ACC112 (cell line): ENCODE measurements at regions not wholly inside any gene's neighbourhood (a gene's known extent, or its start where the extent isn't known, plus 50 kb on each side); places are given as distances from the start of the nearest gene placed in this dataset.

ENCODE experiments used
- H2AFZ ChIP-seq: fragments of 200-600 bp; sonication (generic); one replicate; pipeline ENCODE4 v1.6.0; 2017; ENCODE audit warnings: antibody characterized with exemption, low read length; ENCODE audit not compliant: unreplicated experiment
- H3K27ac ChIP-seq: fragments of 200-600 bp; sonication (generic); 2 replicates; pipeline ENCODE4 v1.5.1; 2014; ENCODE audit warnings: low read depth, mild to moderate bottlenecking, antibody characterized with exemption, low read length, moderate library complexity
- H3K27me3 ChIP-seq: fragments of 200-600 bp; sonication (generic); 2 replicates; pipeline ENCODE4 v1.6.1; 2014; ENCODE audit warnings: mild to moderate bottlenecking, antibody characterized with exemption, low read length, moderate library complexity, mixed read lengths; ENCODE audit not compliant: insufficient read depth
- H3K36me3 ChIP-seq: fragments of 200-600 bp; sonication (generic); 2 replicates; pipeline ENCODE4 v1.6.1; 2016; ENCODE audit warnings: mild to moderate bottlenecking, antibody characterized with exemption, low read length, moderate library complexity, mixed read lengths; ENCODE audit not compliant: insufficient read depth
- H3K4me1 ChIP-seq: fragments of 200-600 bp; sonication (generic); one replicate; pipeline ENCODE4 v1.6.1; 2016; ENCODE audit warnings: low read length, mixed read lengths; ENCODE audit not compliant: insufficient read depth, unreplicated experiment, control insufficient read depth
- H3K4me3 ChIP-seq: fragments of 200-600 bp; sonication (generic); 2 replicates; pipeline ENCODE4 v1.5.1; 2014; ENCODE audit warnings: mild to moderate bottlenecking, low read depth, low read length
- H3K79me2 ChIP-seq: fragments of 200-600 bp; sonication (generic); one replicate; pipeline ENCODE4 v1.6.0; 2016; ENCODE audit warnings: low read length; ENCODE audit not compliant: control insufficient read depth, unreplicated experiment, insufficient read depth

DNA sequence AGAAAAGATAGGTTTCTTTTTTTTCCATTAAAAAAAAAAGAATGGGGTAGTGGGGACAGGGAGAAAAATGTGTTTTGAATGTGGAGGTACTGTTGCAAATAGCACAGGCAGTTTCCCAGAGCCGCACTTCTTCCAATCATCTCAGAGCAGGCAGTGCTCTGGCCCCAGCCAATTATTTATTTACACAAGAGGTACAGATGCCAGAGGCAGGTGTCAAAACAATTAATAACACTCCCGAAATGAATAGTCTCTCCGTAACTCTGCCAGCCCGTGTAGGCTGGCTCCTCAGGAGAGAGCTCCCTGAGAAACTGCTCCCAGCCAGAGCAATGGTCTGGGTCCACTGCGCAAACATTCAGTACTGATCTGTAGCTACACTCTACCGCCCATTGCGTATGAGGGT, 130.8 kb upstream of the IL1RAPL2 start:
- no peaks in the 10 kb centered on the region for H3K79me2 ChIP-seq
- H3K4me3 ChIP-seq = no peak overlapping the region
- no peaks in the 10 kb centered on the region for H3K36me3 ChIP-seq
- H2AFZ ChIP-seq = no peak overlapping the region
- H3K27ac ChIP-seq = no peak overlapping the region
- no peaks in the 10 kb centered on the region; the same call in 1 of the 2 replicates for H3K27me3 ChIP-seq
- no peaks in the 10 kb centered on the region for H3K4me1 ChIP-seq

DNA sequence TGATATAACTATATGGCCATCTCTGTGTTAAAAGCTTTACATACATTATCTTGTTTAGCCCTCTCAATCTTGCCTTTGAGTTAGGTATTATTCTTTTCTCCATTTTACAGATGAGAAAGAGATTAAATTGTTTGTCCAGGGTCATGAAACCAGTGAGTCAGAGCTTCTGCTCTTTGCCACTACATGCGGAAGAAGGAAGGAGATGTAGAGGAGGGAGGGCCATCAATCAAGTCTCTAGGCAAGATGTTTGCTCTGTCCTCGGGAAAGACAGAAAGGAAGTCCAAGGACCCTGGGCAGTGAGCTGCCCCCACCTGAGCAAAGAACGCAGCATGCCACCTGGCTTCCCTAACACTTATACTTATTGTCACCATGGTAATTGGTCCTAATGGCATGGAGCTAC, 133.7 kb upstream of the IL1RAPL2 start:
- H3K27ac ChIP-seq = no peak overlapping the region

DNA sequence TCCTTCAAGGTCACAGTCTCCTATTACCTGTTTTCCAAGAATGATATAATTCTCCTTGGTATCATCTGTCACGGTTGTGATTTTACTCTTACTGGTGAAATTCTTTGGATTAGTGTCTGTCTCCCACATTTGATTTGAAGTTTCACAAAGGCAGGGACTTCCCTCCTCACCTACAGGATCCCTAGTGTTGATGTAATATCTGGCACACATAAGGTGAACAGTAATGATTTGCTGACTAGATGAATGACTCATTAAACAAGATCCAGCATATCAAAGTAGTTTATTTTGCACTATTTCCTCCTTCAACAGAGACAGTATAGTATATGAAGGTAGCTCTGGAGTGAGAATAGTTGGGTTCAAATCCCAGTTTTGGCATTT, 135.3 kb upstream of the IL1RAPL2 start:
- peaks cover 3% of the 10 kb centered on the region; the same call in 1 of the 2 replicates for H3K27me3 ChIP-seq
- H3K79me2 ChIP-seq = no peaks in the 10 kb centered on the region
- H3K27ac ChIP-seq = no peak overlapping the region
- no peak overlapping the region for H2AFZ ChIP-seq
- H3K4me3 ChIP-seq = no peak overlapping the region
- H3K36me3 ChIP-seq = no peaks in the 10 kb centered on the region
- no peaks in the 10 kb centered on the region for H3K4me1 ChIP-seq

More for the DNA sequence above, 133.7 kb upstream of the IL1RAPL2 start:
- Histone ChIP-seq H3K36me3 (no peaks in the 10 kb centered on the region), H3K4me3 (no peak overlapping the region), H3K4me1 (no peaks in the 10 kb centered on the region), H2AFZ (no peak overlapping the region), H3K27me3 (peaks cover 3% of the 10 kb centered on the region; the same call in 1 of the 2 replicates), H3K79me2 (no peaks in the 10 kb centered on the region)

- H2AFZ ChIP-seq = no peak overlapping the region
- no peaks in the 10 kb centered on the region for H3K79me2 ChIP-seq
- no peaks in the 10 kb centered on the region for H3K4me1 ChIP-seq
- H3K36me3 ChIP-seq = no peaks in the 10 kb centered on the region
- H3K27ac ChIP-seq = no peak overlapping the region
- H3K4me3 ChIP-seq = no peak overlapping the region
- peaks cover 3% of the 10 kb centered on the region; the same call in 1 of the 2 replicates for H3K27me3 ChIP-seq
Measured at GRCh38 chrX:104430072-104430741, 135.8 kb upstream of the IL1RAPL2 start.

GRCh38 chrX:104428231-104428630, 137.8 kb upstream of the IL1RAPL2 start:
- H3K4me1 ChIP-seq = no peaks in the 10 kb centered on the region
- no peak overlapping the region for H3K4me3 ChIP-seq
- H3K27me3 ChIP-seq = 0 out of 2 replicates have a peak, but pooled peaks cover 3% of the 10 kb centered on the region
- no peaks in the 10 kb centered on the region for H3K79me2 ChIP-seq
- no peak overlapping the region for H2AFZ ChIP-seq
- H3K27ac ChIP-seq = no peak overlapping the region
- H3K36me3 ChIP-seq = no peaks in the 10 kb centered on the region

- Histone ChIP-seq H3K79me2 (no peaks in the 10 kb centered on the region), H3K36me3 (no peaks in the 10 kb centered on the region), H3K4me1 (no peaks in the 10 kb centered on the region), H3K4me3 (no peak overlapping the region), H3K27ac (no peak overlapping the region), H3K27me3 (0 out of 2 replicates have a peak, but pooled peaks cover 3% of the 10 kb centered on the region), H2AFZ (no peak overlapping the region)
Measured at GRCh38 chrX:104427693-104428092, 138.3 kb upstream of the IL1RAPL2 start.

DNA sequence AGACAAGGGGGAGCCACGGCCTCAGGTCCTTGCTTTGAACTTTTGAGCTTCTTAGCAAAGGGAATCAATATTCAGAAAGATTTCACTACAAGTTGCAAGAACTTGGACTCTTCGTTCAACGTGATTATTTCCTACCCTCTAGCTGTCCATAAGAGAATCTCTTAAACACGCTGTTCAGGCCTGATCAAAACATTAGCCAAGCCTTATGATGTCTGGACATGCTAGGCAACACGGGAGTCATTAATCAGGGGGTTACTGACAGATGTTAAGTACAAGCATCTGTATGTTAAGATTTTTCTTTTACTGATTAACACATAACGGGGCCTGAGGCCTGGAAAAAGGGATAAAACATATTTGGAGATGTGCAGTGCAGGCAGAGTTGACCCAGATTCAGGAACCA, 138.9 kb upstream of the IL1RAPL2 start:
- Histone ChIP-seq H3K4me1 (no peaks in the 10 kb centered on the region), H3K27ac (no peak overlapping the region), H3K4me3 (no peak overlapping the region), H3K79me2 (no peaks in the 10 kb centered on the region), H2AFZ (no peak overlapping the region), H3K27me3 (0 out of 2 replicates have a peak, but pooled peaks cover 3% of the 10 kb centered on the region), H3K36me3 (no peaks in the 10 kb centered on the region)

GRCh38 chrX:104420907-104421306, 145.1 kb upstream of the IL1RAPL2 start:
- Histone ChIP-seq H3K27ac (no peak overlapping the region), H3K36me3 (no peaks in the 10 kb centered on the region), H2AFZ (no peak overlapping the region), H3K4me3 (no peak overlapping the region), H3K4me1 (no peaks in the 10 kb centered on the region), H3K79me2 (no peaks in the 10 kb centered on the region), H3K27me3 (no peaks in the 10 kb centered on the region)

GRCh38 chrX:104419926-104420325, 146.1 kb upstream of the IL1RAPL2 start:
- no peaks in the 10 kb centered on the region for H3K4me1 ChIP-seq
- H3K79me2 ChIP-seq = no peaks in the 10 kb centered on the region
- no peak overlapping the region for H2AFZ ChIP-seq
- no peaks in the 10 kb centered on the region for H3K27me3 ChIP-seq
- H3K27ac ChIP-seq = no peak overlapping the region
- H3K36me3 ChIP-seq = no peaks in the 10 kb centered on the region
- no peak overlapping the region for H3K4me3 ChIP-seq

DNA sequence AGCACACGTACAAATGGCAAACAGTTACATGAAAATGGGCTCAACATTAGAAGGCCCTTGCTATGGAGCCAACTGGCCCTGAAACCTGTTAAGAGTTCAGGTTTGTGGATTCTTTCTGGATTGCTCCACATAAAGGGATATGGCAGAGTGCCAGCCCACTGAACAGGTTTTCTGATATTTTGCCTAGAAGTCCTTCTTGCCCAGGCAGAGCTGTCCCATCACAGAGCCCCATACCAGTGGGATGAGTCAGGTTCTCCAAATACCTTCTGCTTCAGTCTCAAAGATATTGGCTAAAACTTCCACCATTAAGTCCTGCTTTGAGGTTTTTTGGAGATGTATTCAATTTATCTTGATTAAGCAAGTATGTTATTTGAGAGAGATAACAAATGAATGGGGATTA, 146.8 kb upstream of the IL1RAPL2 start:
- Histone ChIP-seq H3K4me1 (no peaks in the 10 kb centered on the region), H3K79me2 (no peaks in the 10 kb centered on the region), H3K27ac (no peak overlapping the region), H3K27me3 (no peaks in the 10 kb centered on the region), H3K36me3 (no peaks in the 10 kb centered on the region), H3K4me3 (no peak overlapping the region), H2AFZ (no peak overlapping the region)

- H3K36me3 ChIP-seq = no peaks in the 10 kb centered on the region
- H3K27me3 ChIP-seq = no peaks in the 10 kb centered on the region
- no peak overlapping the region for H2AFZ ChIP-seq
- no peak overlapping the region for H3K27ac ChIP-seq
- no peak overlapping the region for H3K4me3 ChIP-seq
- H3K79me2 ChIP-seq = no peaks in the 10 kb centered on the region
- H3K4me1 ChIP-seq = no peaks in the 10 kb centered on the region
Measured at GRCh38 chrX:104411800-104412199, 154.2 kb upstream of the IL1RAPL2 start.
